ENCODE measurements at regions not wholly inside any gene's neighbourhood (a gene's known extent, or its start where the extent isn't known, plus 50 kb on each side); places are given as distances from the start of the nearest gene placed in this dataset.

DNA sequence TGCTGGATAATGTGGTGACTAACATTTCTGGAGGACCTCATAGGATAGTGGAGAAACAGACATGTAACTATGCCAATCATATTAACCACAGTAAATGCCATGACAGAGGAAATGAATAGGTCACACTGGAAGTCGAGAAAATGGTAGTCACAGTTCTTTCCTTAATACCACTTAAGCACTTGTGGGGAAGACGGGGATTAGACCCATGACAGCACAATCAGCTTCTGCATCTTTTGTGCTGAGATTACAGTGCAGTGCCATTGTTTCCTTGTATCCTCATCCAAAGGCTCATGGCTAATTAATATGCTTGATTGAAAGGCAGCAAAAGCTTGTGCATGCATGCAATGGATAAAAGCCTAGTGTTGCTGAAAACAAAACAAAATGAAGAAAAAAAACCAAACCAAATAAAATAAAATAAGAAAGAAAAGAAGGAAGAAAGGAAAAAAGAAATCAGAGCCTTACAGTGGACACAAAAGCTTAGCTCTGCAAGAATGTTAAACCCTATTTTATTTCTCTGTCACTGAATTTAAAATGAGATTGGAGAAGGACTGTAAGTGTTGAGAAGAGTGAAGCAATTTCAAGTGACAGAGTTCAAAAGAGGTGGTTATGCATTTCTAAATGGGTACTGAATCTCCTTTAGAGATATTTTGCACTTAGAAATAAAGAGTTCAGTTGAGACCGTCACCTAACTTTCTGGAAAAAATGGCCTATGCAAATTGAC, 1011.9 kb downstream of the CDH8 start:
- Histone ChIP-seq H3K79me2 (ENCODE audit: low read length) (no peaks in the 10 kb centered on the region), H3K27ac (ENCODE audit: low read length) (no peak overlapping the region)

GRCh38 chr16:61014869-61015268, 1021.4 kb downstream of the CDH8 start:
- H3K27me3 ChIP-seq (replicated peaks; ENCODE audit: insufficient read depth, low read length), result no peaks in the 10 kb centered on the region
- no peaks in the 10 kb centered on the region for H3K36me3 ChIP-seq (replicated peaks; ENCODE audit: insufficient read depth, low read length)
- no peaks in the 10 kb centered on the region for H4K20me1 ChIP-seq (ENCODE audit: insufficient read depth, low read length)
- H3K4me2 ChIP-seq (ENCODE audit: low read depth, low read length), result no peak overlapping the region
- no peaks in the 10 kb centered on the region for H3K4me1 ChIP-seq (ENCODE audit: low read length)
- DNase-seq, result no peak
- no peak overlapping the region for H3K27ac ChIP-seq (ENCODE audit: low read length)
- H2AFZ ChIP-seq (ENCODE audit: low read length), result no peak overlapping the region
- H3K4me3 ChIP-seq (ENCODE audit: low read length), result no peak overlapping the region
- no peaks in the 10 kb centered on the region for H3F3A ChIP-seq (ENCODE audit: insufficient read depth, low read length)
- no peaks in the 10 kb centered on the region for H3K79me2 ChIP-seq (ENCODE audit: low read length)
- no peak overlapping the region for H3K9ac ChIP-seq (ENCODE audit: low read length)
- 0 out of 2 replicates have a peak, but pooled peaks have one; percentile 4 for TF ChIP-seq CTCF (IDR thresholded peaks at IDR 0.05; ENCODE audit: low read length)
- TF ChIP-seq EZH2 (optimal IDR thresholded peaks at IDR 0.05; ENCODE audit: low read depth, low read length), result no peak
- TF ChIP-seq EZH2phosphoT487 (IDR thresholded peaks at IDR 0.05; ENCODE audit: low read length), result no peak
- H3K9me3 ChIP-seq (replicated peaks; ENCODE audit: insufficient read depth, low read length), result no peaks in the 10 kb centered on the region
- no peaks in the 10 kb centered on the region for H3K9me2 ChIP-seq (replicated peaks; ENCODE audit: insufficient read depth, low read length)

More for the DNA sequence above, 1011.9 kb downstream of the CDH8 start:
- TF ChIP-seq EZH2 (optimal IDR thresholded peaks at IDR 0.05; ENCODE audit: low read depth, low read length) (no peak), EZH2phosphoT487 (IDR thresholded peaks at IDR 0.05; ENCODE audit: low read length) (no peak), CTCF (IDR thresholded peaks at IDR 0.05; ENCODE audit: low read length) (no peak)
- Histone ChIP-seq H4K20me1 (ENCODE audit: insufficient read depth, low read length) (no peaks in the 10 kb centered on the region), H3F3A (ENCODE audit: insufficient read depth, low read length) (no peaks in the 10 kb centered on the region), H3K9me3 (replicated peaks; ENCODE audit: insufficient read depth, low read length) (no peaks in the 10 kb centered on the region), H3K4me3 (ENCODE audit: low read length) (no peak overlapping the region), H3K4me1 (ENCODE audit: low read length) (no peaks in the 10 kb centered on the region), H3K36me3 (replicated peaks; ENCODE audit: insufficient read depth, low read length) (no peaks in the 10 kb centered on the region), H3K9me2 (replicated peaks; ENCODE audit: insufficient read depth, low read length) (no peaks in the 10 kb centered on the region), H2AFZ (ENCODE audit: low read length) (no peak overlapping the region), H3K27me3 (replicated peaks; ENCODE audit: insufficient read depth, low read length) (no peaks in the 10 kb centered on the region), H3K4me2 (ENCODE audit: low read depth, low read length) (no peak overlapping the region), H3K9ac (ENCODE audit: low read length) (no peak overlapping the region)
- DNase-seq, result no peak

DNA sequence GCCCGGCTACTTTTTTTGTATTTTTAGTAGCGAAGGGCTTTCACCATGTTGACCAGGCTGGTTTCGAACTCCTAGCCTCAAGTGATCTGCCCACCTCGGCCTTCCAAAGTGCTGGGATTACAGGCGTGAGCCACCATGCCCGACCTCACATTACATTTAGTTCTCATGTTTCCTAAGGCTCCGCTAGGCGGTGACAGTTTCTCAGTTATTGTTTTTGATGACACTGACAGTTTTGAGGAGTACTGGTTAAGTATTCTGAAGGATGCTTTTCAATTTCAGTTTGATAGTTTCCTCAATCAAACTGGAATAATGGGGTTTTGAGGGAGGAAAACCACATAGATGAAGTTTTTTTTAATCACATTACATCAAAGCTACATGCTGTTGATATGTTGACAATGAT, 1028.5 kb downstream of the CDH8 start:
- no peaks in the 10 kb centered on the region for H3K27me3 ChIP-seq (replicated peaks; ENCODE audit: insufficient read depth, low read length)
- no peak overlapping the region for H2AFZ ChIP-seq (ENCODE audit: low read length)
- H3K9me2 ChIP-seq (replicated peaks; ENCODE audit: insufficient read depth, low read length), result no peaks in the 10 kb centered on the region
- H3K4me1 ChIP-seq (ENCODE audit: low read length), result no peaks in the 10 kb centered on the region
- no peak overlapping the region for H3K4me2 ChIP-seq (ENCODE audit: low read depth, low read length)
- no peaks in the 10 kb centered on the region for H3F3A ChIP-seq (ENCODE audit: insufficient read depth, low read length)
- TF ChIP-seq CTCF (IDR thresholded peaks at IDR 0.05; ENCODE audit: low read length) (no peak), EZH2 (optimal IDR thresholded peaks at IDR 0.05; ENCODE audit: low read depth, low read length) (no peak), EZH2phosphoT487 (IDR thresholded peaks at IDR 0.05; ENCODE audit: low read length) (no peak)
- no peaks in the 10 kb centered on the region for H3K79me2 ChIP-seq (ENCODE audit: low read length)
- H3K9me3 ChIP-seq (replicated peaks; ENCODE audit: insufficient read depth, low read length), result no peaks in the 10 kb centered on the region
- H3K36me3 ChIP-seq (replicated peaks; ENCODE audit: insufficient read depth, low read length), result no peaks in the 10 kb centered on the region
- no peak overlapping the region for H3K9ac ChIP-seq (ENCODE audit: low read length)
- DNase-seq, result no peak
- H3K4me3 ChIP-seq (ENCODE audit: low read length), result no peak overlapping the region
- no peaks in the 10 kb centered on the region for H4K20me1 ChIP-seq (ENCODE audit: insufficient read depth, low read length)
- no peak overlapping the region for H3K27ac ChIP-seq (ENCODE audit: low read length)
